ENCODE measurements at regions not wholly inside any gene's neighbourhood (a gene's known extent, or its start where the extent isn't known, plus 50 kb on each side); places are given as distances from the start of the nearest gene placed in this dataset.

GRCh38 chr2:13649918-13650317, 933.2 kb downstream of the TRIB2 start:
- dilution Hi-C loops (cut with MboI; ENCODE audit: extremely low pct_ligation_motif_present, low sequenced_read_pairs): no loop called here
- Histone ChIP-seq H3K9me1 (replicated peaks; ENCODE audit: control insufficient read depth, extremely low read depth, insufficient read depth, low read length) (no peaks in the 10 kb centered on the region), H3K4me2 (ENCODE audit: insufficient read depth, low read length) (no peak overlapping the region), H3K27me3 (ENCODE audit: control insufficient read depth in 2 of 2, insufficient read depth in 2 of 2, low read length in 2 of 2) (no peaks in the 10 kb centered on the region), H3K9me3 (replicated peaks; ENCODE audit: control insufficient read depth, insufficient read depth, low read length) (no peaks in the 10 kb centered on the region), H3K27ac (ENCODE audit: insufficient read depth, low read depth, low read length) (no peak overlapping the region), H3K4me3 (replicated peaks in 1 of 3; ENCODE audit: insufficient read depth in 1 of 3, low read depth in 1 of 3, low read length in 3 of 3) (no peak overlapping the region), H2AFZ (ENCODE audit: low read depth, low read length) (no peak overlapping the region), H3K4me1 (ENCODE audit: control insufficient read depth, extremely low read depth, insufficient read depth, low read length) (no peaks in the 10 kb centered on the region), H3K9ac (replicated peaks; ENCODE audit: extremely low read depth, insufficient read depth, low read length) (no peak overlapping the region), H3K36me3 (ENCODE audit: control insufficient read depth in 2 of 2, extremely low read depth in 1 of 2, insufficient read depth in 2 of 2, low read length in 2 of 2) (no peaks in the 10 kb centered on the region), H3K79me2 (ENCODE audit: control insufficient read depth, insufficient read depth, low read length) (no peaks in the 10 kb centered on the region), H4K20me1 (replicated peaks; ENCODE audit: control insufficient read depth, extremely low read depth, insufficient read depth, low read length) (no peaks in the 10 kb centered on the region)
- FAIRE-seq: no peak
- intact Hi-C loops (cut with micrococcal nuclease): no loop called here
- TF ChIP-seq, protein P1, sequence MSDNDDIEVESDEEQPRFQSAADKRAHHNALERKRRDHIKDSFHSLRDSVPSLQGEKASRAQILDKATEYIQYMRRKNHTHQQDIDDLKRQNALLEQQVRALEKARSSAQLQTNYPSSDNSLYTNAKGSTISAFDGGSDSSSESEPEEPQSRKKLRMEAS (IDR thresholded peaks at IDR 0.05; ENCODE audit: insufficient read depth, insufficient read length): no peak
- ChIA-PET POLR2A (no interaction called here), CTCF (no interaction called here)
- DNase-seq (ENCODE audit: low read depth, low spot score): no peak
- BruUV-seq (replicated peaks): no TSS peak

GRCh38 chr2:13650586-13651180, 933.9 kb downstream of the TRIB2 start:
- no peaks in the 10 kb centered on the region for H3K9me3 ChIP-seq (replicated peaks; ENCODE audit: control insufficient read depth, insufficient read depth, low read length)
- intact Hi-C loops (cut with micrococcal nuclease): no loop called here
- H3K27ac ChIP-seq (ENCODE audit: insufficient read depth, low read depth, low read length): no peak overlapping the region
- H2AFZ ChIP-seq (ENCODE audit: low read depth, low read length): no peak overlapping the region
- H3K79me2 ChIP-seq (ENCODE audit: control insufficient read depth, insufficient read depth, low read length): no peaks in the 10 kb centered on the region
- DNase-seq (ENCODE audit: low read depth, low spot score) (no peak), FAIRE-seq (no peak)
- POLR2A ChIA-PET: no interaction called here
- dilution Hi-C loops (cut with MboI; ENCODE audit: extremely low pct_ligation_motif_present, low sequenced_read_pairs): no loop called here
- H3K4me1 ChIP-seq (ENCODE audit: control insufficient read depth, extremely low read depth, insufficient read depth, low read length): no peaks in the 10 kb centered on the region
- no TSS peak for BruUV-seq (replicated peaks)
- TF ChIP-seq FOS (IDR thresholded peaks at IDR 0.05; ENCODE audit: borderline replicate concordance, insufficient read depth, low read length) (no peak), EZH2 (IDR thresholded peaks at IDR 0.05; ENCODE audit: borderline replicate concordance, low read depth, low read length, severe bottlenecking) (no peak), GATA2 (IDR thresholded peaks at IDR 0.05; ENCODE audit: insufficient read depth, insufficient read length, low read depth, low read length) (no peak), JUN (IDR thresholded peaks at IDR 0.05; ENCODE audit: borderline replicate concordance, insufficient read depth, insufficient read length, low read depth) (no peak), POLR2A (IDR thresholded peaks at IDR 0.05; ENCODE audit: low read depth, low read length) (no peak), MYC (IDR thresholded peaks at IDR 0.05; ENCODE audit: low read depth, low read length) (no peak), POLR2AphosphoS5 (IDR thresholded peaks at IDR 0.05; ENCODE audit: insufficient read depth, low read depth, low read length) (no peak)
- TF ChIP-seq, protein P2, sequence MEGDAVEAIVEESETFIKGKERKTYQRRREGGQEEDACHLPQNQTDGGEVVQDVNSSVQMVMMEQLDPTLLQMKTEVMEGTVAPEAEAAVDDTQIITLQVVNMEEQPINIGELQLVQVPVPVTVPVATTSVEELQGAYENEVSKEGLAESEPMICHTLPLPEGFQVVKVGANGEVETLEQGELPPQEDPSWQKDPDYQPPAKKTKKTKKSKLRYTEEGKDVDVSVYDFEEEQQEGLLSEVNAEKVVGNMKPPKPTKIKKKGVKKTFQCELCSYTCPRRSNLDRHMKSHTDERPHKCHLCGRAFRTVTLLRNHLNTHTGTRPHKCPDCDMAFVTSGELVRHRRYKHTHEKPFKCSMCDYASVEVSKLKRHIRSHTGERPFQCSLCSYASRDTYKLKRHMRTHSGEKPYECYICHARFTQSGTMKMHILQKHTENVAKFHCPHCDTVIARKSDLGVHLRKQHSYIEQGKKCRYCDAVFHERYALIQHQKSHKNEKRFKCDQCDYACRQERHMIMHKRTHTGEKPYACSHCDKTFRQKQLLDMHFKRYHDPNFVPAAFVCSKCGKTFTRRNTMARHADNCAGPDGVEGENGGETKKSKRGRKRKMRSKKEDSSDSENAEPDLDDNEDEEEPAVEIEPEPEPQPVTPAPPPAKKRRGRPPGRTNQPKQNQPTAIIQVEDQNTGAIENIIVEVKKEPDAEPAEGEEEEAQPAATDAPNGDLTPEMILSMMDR (IDR thresholded peaks at IDR 0.05; ENCODE audit: extremely low read depth in 1 of 2, insufficient read depth in 1 of 2, low read depth in 1 of 2, low read length in 2 of 2): no peak
- TF ChIP-seq, protein P1 (IDR thresholded peaks at IDR 0.05; ENCODE audit: insufficient read depth, insufficient read length): no peak
- no peaks in the 10 kb centered on the region for H3K9me1 ChIP-seq (replicated peaks; ENCODE audit: control insufficient read depth, extremely low read depth, insufficient read depth, low read length)
- no peaks in the 10 kb centered on the region for H3K27me3 ChIP-seq (ENCODE audit: control insufficient read depth in 2 of 2, insufficient read depth in 2 of 2, low read length in 2 of 2)
- no peak overlapping the region for H3K4me3 ChIP-seq (replicated peaks in 1 of 3; ENCODE audit: insufficient read depth in 1 of 3, low read depth in 1 of 3, low read length in 3 of 3)
- CTCF ChIA-PET: no interaction called here
- H3K36me3 ChIP-seq (ENCODE audit: control insufficient read depth in 2 of 2, extremely low read depth in 1 of 2, insufficient read depth in 2 of 2, low read length in 2 of 2): no peaks in the 10 kb centered on the region
- H4K20me1 ChIP-seq (replicated peaks; ENCODE audit: control insufficient read depth, extremely low read depth, insufficient read depth, low read length): no peaks in the 10 kb centered on the region
- H3K4me2 ChIP-seq (ENCODE audit: insufficient read depth, low read length): no peak overlapping the region
- no peak overlapping the region for H3K9ac ChIP-seq (replicated peaks; ENCODE audit: extremely low read depth, insufficient read depth, low read length)

All from endothelial cell of umbilical vein (primary cell).